ENCODE measurements at regions not wholly inside any gene's neighbourhood (a gene's known extent, or its start where the extent isn't known, plus 50 kb on each side); places are given as distances from the start of the nearest gene placed in this dataset.

DNA sequence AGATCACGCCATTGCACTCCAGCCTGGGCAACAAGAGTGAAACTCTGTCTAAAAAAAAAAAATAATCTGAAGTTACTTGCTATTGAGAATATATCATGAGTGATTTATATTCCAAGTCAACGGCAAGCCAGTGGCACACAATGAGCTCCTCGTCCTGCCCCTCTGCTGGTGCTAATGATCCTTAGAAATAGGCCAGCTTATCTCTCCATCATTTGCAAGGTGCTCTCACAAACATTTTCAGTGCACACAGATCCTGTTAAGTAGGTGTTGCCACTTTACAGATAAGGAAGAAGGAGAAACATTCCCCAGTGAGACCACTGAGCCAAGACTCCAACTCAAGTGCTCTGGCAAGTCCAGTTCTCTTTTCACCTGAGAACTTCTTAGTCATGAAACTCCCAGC is 91.3 kb upstream of the GPR45 start:
- no peak for DNase-seq (ENCODE audit: low read depth)

DNA sequence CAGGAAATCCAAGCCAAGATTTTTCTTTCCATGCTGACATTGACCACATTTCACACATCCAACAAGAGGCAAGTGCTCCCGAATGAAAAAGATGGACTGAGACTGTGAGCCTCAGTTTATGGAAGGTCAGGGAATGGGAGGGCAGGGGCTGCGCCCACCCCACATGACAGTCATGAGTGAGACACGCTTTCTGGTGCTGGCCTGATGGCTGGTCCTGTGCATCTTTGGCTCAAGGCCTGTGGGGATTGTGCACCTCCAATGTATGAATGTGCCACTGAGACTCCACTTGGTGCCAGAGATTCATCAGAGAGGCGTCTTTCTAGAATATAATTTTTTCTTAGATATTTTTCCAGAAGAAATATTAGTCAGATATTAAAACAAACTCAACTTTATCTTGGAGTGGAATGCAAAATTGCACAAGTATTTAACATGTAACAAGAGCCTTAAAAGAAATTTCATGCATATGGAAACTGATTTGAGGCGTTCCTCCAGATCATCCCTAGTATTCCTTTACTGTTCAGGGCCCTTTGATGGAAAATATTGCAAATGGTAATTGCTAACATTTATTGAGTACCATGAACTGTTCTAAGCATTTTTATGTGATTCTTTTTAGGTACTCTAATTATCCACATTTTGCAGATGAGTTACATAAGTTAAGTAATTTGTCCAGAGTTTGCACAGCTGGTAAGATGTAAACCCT is 87.3 kb upstream of the GPR45 start:
- no peak for DNase-seq (ENCODE audit: low read depth)

DNA sequence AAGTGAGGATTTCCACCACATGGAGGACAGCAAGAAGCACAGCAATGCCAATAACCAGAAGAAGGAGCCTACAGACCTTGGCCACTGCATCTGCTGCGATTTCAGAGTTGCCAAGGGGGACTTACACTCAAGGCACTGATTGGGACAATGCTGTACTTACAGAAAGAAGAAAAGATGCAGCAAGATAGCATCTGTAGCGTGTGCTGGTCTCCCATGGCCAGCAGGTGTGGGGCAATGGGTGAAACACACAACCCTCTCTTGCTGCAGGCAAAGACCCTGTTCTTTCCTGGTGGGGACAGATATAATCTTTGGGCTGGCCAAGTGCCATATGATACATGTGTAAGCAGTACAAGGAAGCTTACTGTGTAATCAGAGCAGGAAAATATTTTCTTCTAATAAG is 85.4 kb upstream of the GPR45 start:
- no peak for DNase-seq (ENCODE audit: low read depth)

DNA sequence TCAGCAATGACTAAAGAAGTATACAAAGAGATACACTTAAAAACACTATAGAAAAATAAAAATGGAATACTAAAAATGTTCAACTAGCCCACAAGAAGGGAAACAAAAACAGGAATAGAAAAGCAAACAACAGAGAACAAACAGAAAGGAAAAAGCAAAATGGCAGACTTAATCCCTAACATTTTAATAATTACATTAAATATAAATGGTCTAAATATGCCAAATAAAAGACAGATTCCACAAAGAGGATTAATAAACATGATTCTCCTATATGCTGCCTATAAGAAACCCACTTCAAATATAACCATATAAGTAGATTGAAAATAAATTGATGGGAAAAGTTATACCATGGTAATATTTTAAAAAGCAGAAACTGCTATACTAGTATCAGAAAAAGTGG is 83.5 kb upstream of the GPR45 start:
- DNase-seq (ENCODE audit: low read depth), result no peak

DNA sequence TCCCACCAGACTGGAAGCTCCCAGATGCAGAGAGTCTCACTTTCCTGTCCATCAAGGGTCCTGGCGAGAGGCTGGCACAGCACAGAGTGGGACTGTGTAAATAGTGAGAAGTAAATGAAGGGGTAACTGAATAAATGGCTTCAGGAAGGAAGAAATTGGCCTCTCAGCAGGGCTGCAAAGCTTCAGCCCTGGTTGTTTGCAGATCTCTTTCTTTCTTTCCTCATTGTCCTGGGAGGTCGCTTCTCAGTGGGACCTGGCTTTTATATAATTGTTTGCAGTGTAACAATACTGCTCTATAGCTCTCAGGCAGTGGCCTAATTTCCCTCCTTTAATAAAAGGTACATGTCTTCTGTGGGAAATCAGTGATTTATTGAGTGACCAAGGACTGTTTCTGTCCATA is 74.9 kb upstream of the GPR45 start:
- no peak for DNase-seq (ENCODE audit: low read depth)

DNA sequence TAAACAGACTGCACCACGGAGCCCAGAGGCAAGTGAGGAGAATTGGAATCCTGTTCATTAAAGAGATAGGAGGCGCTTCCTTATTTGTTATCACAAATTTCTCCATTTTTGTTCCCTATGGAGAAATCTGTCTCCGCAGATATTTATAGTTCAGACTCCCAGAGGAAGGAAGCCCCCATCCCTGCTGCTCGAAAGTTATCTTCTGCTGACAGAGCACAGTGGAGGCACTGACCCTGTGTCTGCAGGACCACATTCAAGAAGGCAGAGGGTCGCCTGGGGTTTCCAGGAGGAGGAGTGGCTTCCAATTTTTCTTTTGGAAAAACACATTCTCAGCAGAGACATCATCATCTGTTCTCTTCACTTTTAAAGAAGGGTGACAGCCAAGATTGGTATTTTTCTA is 73.0 kb upstream of the GPR45 start:
- DNase-seq (ENCODE audit: low read depth), result no peak

DNA sequence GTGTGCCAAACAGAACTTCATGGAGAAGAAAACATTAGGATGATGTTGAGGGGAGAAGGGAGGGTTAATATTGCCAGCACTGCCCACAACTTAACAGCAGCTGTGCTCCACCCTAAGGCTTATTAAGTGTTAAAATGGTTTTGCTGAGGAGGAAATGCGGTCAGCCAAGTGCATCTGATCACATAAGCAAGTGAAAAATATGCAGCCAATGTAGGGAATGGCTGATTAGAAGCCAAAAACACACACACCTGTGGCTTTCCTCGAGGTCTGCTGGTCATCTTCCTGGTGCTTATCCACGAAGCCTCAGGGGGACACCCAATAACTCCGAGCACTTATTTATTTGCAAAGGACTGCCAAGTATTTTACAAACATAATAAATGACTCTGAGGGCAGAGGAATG is 66.3 kb upstream of the GPR45 start:
- no peak for DNase-seq (ENCODE audit: low read depth)

DNA sequence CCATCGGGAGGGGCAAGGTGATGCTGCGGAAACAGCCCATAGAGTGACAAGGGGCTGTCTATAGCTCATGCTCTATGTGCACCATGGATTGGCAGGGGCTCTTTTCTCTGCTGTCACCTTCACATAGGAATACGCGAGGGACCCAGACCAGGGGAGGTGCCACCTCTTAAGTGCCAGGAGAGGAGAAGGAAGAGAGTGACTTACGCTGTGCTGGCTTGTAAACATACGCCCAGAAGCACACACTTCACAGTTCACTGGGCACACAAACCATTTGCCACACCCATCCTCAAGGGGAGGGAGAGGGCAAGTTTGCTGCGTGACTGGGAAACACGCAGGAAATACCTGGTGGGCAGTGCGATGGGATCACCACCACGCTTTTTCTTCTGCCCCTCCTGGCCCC is 65.1 kb upstream of the GPR45 start:
- no peak for DNase-seq (ENCODE audit: low read depth)

DNA sequence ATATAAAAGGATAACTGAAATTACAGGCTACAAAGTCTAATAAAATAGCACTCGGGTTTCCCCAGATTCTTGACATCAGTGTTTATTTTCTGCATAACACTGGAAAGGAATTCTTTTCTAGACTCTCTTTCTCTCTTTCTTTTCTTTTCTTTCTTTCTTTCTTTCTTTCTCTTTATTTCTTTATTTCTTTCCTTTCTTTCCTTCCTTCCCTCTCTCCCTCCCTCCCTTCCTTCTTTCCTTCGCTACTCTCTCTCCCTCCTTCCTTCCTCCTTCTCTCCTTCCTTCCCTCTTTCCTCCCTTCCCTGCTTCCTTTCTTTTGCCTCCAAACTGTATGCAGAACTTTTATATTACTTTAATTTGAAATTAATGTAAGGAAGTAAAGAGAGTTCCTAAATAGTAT is 64.5 kb upstream of the GPR45 start:
- no peak for DNase-seq (ENCODE audit: low read depth)

DNA sequence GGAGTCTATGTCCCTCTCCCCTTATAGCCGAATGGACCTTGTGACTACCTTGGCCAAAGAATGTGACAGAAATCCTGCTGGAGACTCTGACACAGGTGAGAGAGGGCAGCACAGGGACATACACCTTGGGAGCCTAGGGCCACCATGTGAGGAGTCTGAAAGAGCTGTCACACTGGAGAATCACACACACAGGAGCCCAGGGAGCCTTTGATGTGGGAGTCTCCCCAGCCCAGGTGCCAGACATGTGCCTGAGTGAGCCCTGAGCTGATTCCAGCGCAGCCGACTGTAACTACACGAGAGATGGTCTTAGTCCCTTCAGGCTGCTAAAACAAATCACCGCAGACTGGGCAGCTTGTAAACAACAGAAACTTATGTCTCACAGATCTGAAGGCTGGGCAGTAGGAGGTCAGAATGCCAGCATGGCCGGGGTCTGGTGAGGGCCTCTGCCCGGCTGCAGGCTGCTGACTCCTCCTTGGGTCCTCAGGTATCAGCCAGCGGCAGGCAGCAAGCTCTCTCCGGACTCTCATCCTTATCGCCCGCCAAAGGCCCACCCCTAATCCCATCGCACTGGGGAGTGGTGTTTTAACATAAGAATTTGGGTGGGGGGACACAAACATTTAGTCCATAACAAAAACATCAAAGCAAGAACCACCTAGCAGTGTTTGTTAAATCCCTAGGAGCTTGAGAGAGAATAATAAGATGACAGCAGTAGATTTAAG is 63.8 kb upstream of the GPR45 start:
- DNase-seq (ENCODE audit: low read depth), result no peak

DNA sequence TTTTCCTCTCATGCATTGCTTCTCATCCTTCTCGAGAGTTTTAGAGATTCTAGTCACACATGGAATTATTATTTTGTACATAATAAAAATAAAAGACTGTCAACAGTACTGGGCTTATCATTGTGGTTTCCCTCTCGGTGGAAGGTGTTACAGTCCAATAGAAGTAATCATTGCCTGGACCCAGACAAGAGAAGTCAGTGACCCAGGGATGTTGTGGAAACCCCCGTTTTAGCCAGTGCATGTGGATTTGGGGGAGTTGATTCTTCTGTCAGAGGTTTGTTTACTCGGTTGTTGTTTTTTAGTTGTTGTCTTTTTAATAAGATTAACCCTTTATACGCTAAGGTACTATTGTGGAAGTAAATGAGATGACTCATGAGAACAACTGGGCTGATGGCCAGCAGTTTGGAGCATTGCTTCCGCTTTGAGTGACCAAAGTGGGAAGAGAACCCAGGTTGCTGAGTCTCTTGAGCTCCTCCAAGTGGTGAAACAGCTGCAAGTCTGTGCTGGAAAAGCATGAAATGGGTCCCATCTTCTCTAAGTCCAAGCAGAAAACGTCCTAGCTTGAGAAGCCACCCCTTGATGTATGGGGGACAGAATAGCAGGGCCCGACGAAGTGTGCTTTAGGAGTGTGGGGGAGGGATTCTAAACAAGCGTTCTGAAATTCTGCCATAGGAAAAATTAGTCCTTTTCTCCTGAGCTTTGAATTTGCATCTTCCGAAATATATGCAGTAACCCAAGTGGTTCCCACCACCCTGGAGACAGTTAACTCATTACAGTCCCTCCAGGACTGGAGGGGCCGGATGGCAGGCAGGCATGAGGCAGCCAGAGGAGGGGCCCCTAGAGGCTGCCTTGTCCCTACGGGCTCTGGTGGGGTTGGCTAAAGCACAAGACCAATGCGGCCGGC is 61.8 kb upstream of the GPR45 start:
- peak; percentile 30 for DNase-seq (ENCODE audit: low read depth)

DNA sequence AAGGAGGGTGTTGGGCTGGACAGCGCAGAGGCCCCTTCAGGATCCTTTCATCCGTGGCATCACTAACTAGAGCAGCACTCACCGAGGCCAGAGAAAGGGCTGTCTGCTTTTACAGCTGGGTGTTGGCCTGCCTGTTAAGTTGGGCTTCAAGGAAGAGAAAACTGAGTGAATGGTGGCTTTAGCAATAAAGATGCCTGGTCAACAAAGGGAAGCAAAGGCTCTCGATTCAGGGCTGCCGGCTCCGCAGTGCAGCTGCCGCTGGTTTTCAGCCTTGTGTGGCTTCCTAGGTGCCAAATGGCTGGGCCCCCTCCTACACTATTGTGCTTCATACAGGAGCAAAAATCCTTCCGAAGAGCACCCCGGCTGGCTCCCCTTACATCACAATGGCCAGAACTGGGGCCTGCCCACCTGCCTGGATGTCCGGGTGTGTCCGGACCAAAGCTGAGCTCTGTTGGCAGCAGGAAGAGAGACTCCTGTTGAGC is 61.0 kb upstream of the GPR45 start:
- DNase-seq (ENCODE audit: low read depth), result no peak

DNA sequence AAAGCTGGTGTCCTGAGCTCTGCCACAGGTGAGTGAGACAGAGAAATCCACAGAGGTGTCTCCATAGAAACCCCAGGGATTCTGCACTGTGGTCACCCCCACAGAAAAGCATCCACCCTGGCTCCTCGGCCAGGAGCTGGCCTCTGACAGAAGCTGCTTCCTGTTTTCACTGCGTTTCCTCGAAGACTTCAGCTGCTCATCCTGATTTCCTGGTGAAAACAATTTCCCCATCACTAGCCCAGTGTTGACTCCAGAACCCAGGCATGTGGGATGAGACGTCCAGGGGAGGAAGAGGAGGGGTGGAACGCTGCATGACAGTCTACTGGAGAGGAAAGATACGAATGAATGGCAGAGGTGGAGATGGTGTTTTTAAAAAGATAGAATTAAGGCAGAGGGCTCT is 60.3 kb upstream of the GPR45 start:
- DNase-seq (ENCODE audit: low read depth), result no peak

DNA sequence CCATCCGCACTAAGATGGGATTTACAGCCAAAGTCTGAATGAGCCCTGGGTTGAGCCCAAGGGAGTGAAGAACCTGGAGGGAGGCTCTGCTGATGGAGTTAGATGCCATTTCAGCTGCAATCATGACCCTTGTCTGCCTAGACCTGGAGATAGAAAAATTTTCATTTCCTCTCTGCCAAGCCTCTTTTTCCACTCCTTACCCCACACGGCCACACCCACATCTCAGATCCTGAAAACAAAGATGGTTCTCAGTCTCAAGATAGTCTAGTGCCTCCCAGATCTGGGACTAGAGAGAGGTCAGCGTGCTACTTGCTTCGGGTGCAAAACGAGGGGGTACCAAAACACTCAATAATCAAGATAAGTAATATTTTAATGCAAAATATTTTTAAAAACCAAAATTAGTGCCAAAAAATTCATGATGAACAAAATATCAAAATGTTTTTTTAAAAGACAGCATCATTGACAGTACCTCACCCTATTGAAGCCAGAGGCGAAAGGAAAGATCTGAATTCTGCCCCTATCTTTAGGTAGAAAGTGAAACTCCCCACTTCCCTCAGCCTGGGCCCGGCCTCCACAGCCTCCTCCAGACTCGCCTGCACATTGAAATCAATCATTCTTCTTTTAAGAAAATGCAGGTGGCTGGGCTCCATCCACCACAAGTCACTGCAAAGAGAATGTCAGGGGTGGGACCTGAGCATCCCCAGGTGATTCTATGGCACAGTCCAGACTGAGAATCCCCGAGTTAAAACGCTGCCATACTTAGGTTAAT is 57.8 kb upstream of the GPR45 start:
- no peak for DNase-seq (ENCODE audit: low read depth)

DNA sequence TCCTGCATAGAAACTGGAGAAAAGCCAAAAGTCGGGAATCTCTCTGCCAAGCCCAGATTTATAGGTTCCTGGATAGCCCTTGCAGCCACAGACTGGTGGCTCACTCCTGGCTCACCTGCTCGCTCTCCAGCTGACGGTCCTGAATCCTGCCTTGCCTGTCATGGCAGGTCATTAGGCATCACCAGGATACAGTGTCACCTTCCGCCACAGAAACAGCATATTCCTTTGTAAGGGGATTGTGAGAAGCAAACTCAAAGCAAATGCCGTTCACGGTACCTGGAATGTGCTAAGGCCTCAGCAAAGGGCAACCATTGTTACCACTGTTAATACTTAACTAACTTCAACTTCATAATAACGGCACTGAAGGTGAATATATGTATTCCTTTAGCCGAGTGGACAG is 57.1 kb upstream of the GPR45 start:
- DNase-seq (ENCODE audit: low read depth), result no peak

DNA sequence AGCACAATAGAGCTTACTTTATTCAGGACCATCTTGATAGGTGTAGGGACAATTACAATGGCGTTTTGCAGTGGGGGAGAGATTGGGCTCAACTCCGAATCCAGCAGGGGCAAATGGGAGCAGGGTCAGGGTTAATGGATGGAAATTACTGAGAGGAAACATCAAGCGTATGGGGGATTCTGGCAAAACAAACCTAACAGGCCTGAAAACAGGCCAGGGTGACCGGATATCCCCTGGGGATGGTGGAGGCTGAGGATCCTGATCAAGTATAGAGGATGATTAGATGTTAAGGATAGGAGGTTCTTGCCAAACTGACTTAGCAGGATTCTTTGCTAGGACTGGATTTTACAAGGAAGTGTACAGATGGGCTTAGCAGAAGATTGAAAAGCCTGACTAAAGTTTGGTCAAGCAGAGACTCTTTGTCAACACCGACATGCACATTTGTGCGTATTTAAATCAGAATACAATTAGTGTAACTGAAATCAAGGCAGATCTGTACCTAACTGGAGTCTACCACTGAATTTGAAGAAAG is 54.5 kb upstream of the GPR45 start:
- DNase-seq (ENCODE audit: low read depth), result no peak

DNA sequence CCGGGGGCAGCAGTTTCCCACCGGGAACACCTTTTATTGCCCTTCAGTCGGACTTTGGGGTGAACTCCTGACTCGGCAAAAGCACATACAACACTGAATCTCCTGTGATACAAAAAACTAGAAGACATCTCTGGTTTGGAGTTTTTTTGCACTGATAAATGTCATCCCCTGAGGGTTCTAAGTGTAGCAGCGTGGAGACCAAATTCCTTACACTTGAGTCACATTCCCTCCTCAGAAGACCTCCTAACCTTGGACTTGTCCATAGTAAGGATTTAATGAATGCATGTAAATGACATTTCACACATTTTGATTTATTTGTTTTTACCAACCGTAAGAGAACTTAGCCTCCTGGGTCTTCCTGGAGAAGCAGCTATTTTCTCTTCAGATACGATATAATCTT is 54.0 kb upstream of the GPR45 start:
- DNase-seq (ENCODE audit: low read depth), result peak; percentile 12

DNA sequence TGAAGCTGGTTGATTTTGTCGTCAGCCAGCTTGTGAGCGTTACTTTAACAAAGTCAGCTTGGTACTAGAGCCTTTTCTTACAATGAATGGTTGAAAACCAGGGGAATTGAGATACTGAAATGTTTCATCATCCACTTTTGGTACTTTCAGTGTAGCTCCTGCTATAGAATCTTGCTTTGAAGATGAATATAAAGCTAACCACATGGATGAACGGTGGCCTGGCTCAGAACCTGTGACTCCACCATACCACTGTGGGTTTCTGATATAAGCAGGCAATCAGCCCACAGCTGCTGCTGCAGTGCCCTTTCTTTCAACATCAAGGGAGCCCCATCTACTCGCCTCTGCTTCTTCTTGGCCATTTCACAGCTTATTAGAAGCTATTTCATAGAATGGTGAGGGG is 53.2 kb upstream of the GPR45 start:
- no peak for DNase-seq (ENCODE audit: low read depth)

Data from HS-27A (cell line).